Fibroblast of lung (primary cell): ENCODE measurements at regions not wholly inside any gene's neighbourhood (a gene's known extent, or its start where the extent isn't known, plus 50 kb on each side); places are given as distances from the start of the nearest gene placed in this dataset.

Experiments
- CTCF ChIP-seq, 2 donors: IDR thresholded peaks in 1 of 2; conservative IDR thresholded peaks in 1 of 2; 1 replicate in 1 of 2; 2 replicates in 1 of 2; pipeline ENCODE4 v1.5.1; 2011 to 2012; ENCODE audit warnings: low read length in 2 of 2, control low read depth in 1 of 2, inconsistent platforms in 1 of 2, low read depth in 1 of 2, mild to moderate bottlenecking in 1 of 2
- EZH2 ChIP-seq: IDR thresholded peaks from 2 replicates; pipeline ENCODE4 v1.5.1; 2012; ENCODE audit warnings: low read length, control low read depth, mild to moderate bottlenecking; ENCODE audit errors: missing control alignments

GRCh38 chr15:39181940-39182339 is 398.9 kb upstream of the THBS1 start:
- TF ChIP-seq CTCF (conservative IDR thresholded peaks at IDR 0.05 in 1 of 2, IDR thresholded peaks at IDR 0.05 in 1 of 2; ENCODE audit: low read depth in 1 of 2, low read length in 2 of 2) (no peak), EZH2 (no peak)
